Cerebellar cortex (tissue), 1 donor: ENCODE measurements at regions not wholly inside any gene's neighbourhood (a gene's known extent, or its start where the extent isn't known, plus 50 kb on each side); places are given as distances from the start of the nearest gene placed in this dataset.
A peak's percentile ranks its signal among the peaks of the same experiment; 100 is the strongest.
"Not testable (repeated sequence)": the region's sequence is repeated elsewhere in the genome, so short reads cannot be mapped to it uniquely, and the experiment has no call there.

Source experiments
- DNase-seq: peaks from one replicate; pipeline ENCODE4 v3.0.0-alpha.2; 2015; ENCODE audit warnings: low spot score

DNA sequence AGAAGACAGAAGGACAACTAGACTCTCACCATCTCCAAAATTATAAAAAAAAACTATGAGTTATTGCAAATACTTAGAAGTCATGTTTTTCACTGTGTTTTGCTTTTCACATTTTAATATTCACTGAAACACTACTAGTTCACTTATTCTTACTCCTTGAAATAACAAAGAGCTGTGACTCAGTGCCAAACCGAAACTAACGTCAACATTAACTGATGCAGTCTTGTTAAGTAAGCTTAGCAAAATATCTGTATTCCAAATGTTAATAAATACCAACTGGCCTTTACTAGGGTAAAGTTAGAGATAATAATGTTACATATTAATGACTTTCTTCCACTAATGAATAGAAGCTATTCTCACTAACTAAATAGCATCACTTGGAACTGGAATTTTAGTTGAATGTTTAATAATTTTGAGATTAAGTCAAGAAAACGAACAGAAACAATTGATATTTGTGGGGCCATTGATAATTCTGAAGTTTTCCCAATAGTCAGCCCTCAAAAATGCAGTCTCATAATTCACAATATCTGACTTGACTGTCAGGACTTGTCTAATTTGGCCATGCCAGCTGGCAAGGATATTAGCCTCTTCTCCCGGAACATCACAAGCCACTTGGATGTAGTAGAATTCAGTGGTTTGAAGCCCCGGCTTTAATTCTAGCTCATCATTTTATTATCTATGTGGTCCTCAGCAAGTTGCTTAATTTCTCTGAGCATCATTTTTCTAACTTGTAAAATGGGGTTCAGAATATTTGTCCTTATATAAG, 230.1 kb upstream of the DDI1 start:
- DNase-seq = peak; percentile 8

DNA sequence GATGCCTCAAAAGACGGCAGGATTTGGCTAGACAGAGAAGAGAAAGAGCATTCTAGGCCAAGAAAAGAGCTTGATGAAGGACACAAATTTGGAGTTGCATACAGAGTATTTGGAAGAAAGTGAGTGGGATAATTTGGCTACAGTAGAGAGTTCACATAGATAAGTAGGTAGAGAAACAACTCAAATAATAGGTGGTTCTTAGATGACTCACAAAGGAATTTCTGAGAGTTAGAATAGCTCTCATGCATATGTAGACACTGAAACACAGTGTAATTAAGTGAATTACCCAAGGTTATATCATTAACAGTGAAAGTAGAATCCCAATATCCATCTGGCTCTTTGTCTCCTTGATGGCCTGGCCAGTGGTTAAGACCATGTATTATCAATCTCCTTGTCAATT, 228.6 kb upstream of the DDI1 start:
- DNase-seq = no peak

DNA sequence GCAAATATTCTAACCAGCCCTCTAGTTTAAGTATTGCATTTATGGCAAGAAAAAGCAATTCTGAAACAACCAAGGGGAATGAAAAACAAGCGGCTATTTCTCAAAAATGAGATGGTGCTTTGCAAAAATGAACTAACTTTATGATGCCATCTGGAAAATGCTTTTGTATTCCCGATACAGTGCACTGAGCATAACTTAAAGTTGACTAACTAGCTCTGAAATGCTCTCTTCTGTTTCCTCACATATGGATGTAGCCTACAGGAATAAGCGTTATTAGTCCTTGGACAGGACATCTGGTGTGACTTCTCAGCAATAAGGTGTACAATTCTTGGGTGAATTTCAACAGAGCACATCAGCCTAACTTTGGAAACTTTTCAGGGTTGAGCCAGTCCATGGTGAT, 228.2 kb upstream of the DDI1 start:
- DNase-seq = no peak

DNA sequence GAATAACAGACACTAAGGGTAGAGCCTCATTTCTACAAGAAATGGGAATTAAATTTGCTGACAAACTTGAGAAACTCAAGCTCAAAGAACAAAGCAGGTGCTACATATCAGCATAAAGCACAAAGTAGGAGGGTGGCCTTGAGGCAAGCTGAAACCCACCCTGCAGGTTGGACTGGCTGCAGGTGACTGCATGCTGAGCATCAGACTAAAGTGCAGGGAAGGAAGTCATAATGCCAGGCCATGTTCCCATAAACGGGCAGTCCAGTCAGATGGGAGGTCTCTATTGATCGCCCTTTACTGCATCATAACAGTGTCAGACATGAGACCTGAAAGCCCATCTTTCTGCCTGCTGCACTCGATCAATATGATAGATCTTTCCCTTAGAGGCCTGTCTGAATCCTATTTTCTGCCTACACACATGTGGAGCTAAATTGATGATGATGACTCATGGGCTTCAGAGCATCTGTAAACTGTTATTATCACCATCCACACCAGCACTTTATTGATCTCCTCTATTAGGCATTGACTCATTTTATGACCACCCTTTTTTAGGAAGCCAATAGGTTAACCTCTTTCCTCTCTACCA, 224.5 kb upstream of the DDI1 start:
- DNase-seq = no peak

DNA sequence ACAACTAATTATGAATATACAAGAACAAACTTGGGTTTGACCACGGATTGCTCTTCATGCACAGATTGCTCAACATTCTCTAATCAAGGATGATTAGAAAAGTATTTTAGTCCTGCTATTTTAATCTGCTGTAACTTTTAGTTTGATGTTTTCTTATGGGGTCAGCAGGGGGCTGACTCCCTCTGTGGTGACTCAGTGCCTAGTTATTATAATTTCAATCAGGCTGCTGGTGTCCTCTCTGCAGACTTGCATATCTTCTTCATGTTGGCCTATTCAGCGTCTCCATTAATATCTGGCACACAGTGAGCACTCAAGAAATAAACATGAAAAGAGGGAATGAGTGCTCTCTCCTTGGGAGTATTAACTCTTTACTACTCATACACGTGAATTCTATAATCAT, 223.8 kb upstream of the DDI1 start:
- no peak for DNase-seq

DNA sequence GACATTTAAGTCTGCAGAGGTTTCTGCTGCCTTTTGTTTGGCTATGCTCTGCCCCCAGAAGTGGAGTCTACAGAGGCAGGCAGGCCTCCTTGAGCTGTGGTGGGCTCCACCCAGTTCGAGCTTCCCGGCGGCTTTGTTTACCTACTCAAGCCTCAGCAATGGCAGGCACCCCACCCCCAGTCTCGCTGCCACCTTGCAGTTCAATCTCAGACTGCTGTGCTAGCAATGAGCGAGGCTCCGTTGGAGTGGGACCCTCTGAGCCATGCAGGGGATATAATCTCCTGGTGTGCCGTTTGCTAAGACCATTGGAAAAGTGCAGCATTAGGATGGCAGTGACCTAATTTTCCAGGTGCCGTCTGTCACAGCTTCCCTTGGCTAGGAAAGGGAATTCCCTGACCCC, 216.1 kb upstream of the DDI1 start:
- not testable (repeated sequence) for DNase-seq

DNA sequence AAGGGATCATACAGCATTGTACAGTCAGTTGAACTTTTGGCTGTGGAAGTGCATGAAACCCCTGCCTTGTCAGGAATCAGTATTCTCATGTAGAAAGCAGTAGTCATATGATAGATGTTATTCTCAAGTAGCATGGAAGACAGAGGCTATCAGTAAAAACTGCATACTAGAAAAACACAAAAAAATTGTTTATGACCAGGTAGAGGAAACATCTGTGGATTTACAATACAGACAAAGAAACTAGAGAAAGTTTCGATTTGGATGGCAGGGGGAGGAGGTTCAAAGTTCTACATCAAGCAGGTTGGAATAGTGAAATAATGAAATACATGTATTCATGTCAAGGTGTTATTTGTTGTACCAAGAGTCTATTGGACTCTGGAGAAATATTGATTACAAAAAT, 212.3 kb upstream of the DDI1 start:
- no peak for DNase-seq

DNA sequence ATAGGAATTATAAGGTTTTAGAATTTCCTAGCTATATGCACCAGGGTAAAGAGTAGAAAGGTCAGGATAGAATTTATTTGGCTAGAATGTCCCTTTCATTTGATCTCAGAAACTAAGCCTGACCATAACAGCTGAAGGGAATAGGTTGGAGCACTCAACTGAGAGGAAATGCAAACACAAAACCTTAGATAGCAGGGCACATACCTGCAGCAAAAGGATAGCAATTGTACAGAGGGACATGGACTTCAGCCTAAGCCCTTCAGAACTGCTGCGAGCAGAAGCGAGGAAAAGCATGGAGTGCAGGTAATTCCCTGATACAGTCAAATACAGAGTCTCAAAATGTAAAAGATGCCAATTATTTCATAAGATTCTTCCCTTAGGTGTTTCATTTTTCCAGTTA, 211.0 kb upstream of the DDI1 start:
- DNase-seq = no peak

DNA sequence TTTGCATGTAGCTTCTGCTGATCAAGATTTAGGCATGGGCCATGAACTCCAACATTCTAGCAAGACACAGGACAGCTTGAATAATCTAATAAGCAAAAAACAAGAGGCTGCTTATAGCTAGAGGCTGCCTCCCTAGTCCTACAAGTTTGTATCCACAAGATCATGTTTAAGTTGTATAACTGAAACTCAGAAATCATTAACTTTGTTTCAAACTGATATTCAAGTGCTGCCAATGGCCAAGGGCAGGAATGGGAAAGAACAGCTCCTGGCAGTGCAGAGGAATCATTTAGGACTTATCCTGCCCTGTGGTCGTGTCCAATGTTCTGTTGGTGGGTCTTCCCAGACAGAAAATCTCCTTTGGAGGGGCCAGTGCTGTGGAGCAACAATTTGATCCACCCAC, 209.6 kb upstream of the DDI1 start:
- no peak for DNase-seq

DNA sequence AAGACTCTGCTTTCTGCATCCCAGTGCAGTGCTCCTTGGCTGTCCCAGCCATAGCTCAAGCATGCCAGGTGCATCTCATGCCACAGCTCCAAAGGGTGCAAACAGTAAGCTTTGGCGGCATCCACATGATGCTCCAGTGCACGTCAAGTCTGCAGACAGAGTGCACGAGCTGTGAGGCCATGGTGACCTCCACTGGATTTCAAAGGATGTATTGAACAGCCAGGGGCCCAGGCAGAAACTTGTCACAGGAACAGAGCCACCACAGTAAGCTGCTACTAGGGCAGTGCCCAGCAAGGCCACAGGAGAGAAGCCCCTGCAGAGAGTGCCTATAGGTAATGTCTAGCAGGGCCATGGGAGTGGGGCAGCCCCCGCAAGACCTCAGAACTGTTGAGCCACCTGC, 206.8 kb upstream of the DDI1 start:
- DNase-seq = no peak

DNA sequence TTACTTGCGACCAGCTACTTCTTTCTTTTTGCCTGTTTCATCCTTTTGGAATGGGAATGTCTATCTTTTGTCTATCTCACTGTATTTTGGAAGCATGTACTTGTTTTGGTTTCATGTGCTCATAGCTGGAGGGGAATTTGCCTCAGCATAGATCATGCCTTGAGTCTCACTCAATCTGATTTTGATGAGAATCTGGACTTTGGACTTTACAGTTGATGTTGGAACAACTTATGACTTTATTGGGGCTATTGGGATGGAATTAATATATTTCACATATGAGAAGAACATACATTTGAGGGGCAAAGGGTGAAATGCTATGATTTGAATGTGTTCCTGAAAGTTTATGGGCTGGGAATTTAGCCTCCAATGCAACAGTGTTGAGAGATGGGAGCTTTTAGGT, 206.2 kb upstream of the DDI1 start:
- DNase-seq = no peak

DNA sequence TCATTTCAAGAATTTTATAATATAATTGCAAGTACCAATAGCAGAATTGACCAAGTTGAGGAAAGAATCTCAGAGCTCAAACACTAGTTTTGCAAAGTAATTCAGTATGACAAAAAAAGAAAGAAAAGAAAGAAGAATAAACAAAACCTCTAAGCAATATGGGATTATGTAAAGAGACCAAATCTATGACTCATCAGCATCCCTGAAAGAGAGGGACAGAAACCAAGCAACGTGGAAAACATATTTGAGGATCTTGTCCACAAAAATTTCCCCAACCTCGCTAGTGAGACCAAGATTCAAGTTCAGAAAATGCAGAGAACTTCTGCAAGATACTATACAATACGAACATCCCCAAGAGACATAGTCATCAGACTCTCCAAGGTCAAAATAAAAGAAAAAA, 203.7 kb upstream of the DDI1 start:
- DNase-seq = no peak

DNA sequence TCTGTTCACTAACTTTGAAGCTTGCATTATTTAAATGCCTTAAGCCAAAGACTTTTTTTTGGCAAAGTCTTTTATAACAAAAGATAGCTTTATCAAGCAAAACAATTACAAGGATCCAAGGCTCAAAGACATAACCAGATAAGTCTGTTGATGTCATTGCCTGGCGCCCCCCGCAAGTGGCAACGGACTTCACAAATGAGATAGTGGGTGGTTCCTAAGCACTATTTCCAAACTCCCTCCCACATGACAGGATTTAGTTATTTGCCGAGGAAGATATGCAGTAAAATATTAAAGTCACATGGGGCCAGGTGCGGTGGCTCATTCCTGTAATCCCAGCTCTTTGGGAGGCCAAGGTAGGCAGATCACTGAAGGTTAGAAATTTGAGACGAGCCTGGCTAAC, 194.2 kb upstream of the DDI1 start:
- no peak for DNase-seq

DNA sequence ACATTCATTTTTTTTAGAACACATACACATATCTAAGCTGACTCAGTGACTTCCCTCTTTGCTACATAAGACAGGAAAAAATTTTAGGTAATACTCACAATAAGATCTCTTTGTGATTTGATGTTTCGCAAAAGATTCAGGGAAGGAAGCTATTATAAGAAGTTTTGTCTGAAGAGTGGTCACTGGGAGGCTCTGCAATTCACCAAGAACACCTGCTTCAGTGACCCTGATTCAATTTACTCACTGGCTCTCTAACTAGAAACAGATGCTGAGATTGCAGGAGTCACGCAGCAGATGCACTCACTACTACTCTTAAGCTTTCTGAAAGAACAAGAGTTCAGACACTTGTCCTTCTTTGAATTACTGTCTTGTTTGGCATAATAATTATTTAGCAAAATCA, 193.6 kb upstream of the DDI1 start:
- DNase-seq = no peak

DNA sequence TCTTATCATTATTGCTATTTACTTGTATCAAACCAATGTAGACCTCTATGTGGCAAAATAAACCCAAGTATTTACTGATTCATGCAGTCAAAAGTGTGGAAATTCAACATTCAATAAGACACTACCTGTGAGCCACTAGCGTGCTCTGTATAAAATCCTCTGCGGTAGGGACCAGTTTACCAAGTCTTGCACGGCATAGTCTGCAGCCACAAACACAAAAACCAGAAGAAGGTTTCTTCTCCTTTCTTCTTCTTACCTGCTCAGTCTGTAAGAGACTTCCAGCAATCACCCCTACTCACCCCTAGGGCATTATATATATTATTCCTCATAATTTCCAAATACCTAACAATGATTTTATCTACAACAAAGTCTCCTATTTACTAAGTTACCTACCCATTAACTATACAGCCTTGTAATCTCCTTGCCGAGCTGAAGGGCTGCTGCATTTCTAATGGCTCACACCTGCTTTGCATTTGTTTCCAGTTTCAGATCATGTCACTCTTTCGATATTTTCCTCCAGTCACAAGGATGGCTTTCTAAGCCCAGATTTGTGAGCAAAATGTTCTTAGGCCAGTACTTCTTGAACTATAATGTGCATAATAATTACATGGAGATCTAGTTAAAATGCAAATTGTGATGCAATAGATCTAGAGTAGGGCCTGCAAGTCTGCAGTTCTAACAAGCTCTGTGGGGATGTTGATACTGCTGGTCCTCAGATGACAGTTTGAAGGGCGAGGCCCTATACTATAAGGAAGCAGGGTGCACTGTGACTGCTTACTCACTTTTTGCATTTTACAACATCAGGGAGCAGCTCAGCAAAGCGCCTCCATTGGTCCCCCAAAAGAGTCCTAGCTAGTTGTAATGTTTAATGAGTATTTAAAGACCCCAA, 191.9 kb upstream of the DDI1 start:
- DNase-seq = no peak

DNA sequence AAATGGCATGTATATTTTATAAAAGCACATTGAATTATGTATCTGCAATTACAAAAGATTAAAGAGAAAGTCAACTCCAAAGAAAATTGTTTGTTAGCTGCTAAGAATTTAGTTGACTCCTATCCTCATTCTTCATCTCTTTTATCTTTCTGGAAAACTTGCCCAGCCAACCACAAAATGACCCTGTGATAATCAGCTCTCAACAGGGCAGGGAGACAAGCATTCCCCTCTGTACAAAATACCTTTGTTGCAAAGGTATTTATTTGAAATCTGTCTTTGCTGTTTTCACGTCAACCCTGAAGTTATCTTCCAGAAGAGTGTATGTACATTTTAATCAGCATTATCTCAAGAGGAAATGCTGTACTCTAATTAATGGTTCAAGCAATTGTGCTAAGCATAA, 191.1 kb upstream of the DDI1 start:
- no peak for DNase-seq

DNA sequence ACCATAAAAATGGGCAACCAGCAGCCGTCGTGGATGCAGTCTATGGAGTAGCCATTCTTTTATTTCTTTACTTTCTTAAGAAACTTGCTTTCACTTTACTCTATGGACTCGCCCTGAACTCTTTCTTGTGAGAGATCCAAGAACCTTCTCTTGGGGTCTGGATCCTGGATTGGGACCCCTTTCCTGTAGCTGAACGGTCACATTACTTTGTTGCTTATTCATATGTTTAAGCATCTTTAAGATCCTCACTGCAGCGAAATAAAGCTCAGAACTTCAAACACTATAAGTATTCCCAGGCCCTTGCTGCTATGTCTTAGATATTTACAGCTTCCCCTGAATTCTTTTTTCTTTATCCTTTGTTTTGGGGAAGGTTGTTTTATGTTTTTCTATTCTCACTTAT, 187.8 kb upstream of the DDI1 start:
- no peak for DNase-seq

DNA sequence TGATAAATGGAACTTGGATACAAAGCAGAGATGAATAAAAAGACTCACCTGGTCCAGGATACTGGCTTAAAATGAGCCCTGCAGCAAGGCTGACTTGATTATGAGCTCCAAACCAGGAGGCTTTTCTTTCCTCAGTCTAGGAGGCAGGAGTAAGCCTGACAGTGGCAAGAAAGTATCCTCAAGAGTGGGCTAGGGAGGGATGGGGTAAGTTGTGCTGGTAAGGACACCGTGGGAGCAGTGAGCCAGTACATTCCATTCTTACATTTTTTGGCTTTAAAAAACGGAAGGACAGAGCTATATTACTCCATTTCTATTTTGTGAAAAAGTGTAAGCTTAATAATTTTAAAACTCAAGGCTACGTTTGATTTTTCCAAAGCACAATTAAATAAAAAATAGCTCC, 187.1 kb upstream of the DDI1 start:
- DNase-seq = no peak

DNA sequence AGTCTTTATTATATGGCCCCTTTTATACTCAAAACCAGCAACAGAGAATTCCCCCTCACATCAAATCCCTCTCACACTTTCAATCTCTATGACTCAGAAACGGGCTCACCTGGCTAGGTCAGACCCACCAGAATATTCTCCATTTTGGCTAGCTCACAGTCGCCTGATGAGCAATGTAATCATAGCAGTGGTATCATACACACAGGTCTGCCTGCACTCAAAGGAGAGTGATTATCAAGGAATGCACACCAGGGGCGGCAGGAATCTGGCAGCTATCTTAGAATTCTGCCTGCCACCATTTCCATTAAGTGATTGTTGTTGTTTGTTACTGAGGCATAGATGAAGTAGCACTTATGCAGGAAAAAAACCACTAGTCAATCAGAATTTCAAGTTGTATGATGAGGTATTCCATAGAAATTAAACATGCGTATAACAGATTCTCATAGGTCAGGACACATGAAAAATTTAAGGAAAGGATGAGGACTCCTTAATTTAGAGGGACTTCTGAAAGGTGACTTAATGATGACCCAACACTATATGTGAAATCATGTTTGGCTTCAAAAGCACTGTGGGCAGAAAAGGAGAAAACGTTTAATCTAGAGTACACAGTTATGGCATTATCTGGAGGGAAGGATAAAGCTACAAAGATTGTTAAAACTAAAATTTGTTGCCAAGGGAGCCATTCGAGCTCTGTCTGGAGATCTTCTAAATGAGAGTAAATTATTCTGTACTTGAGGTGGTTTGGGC, 185.8 kb upstream of the DDI1 start:
- no peak for DNase-seq

DNA sequence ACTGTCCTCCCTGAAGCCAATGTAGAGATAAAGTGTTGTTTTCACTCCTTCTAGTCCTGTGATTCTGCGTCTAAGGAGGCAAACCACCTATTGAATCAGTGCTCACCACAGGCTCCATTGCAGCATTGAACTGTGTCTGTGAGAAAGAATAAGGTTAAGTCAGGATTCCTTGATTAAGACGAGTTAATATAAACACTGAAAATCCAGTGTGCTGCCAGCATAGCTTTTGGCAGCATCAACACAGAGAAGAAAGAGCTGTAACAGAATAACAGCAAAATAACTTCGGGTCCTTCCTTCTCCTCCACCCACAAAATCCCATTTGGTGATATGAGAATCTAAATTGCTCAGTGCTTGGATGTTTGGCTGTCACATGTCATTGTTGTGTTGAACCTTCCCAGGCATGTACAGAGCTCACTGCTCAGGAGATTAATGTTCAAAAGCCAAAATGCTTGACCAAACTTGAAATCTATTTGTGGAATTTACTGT, 185.2 kb upstream of the DDI1 start:
- no peak for DNase-seq
